Progenitor cell of endocrine pancreas (in vitro differentiated cells): ENCODE measurements at regions not wholly inside any gene's neighbourhood (a gene's known extent, or its start where the extent isn't known, plus 50 kb on each side); places are given as distances from the start of the nearest gene placed in this dataset.
A peak's percentile ranks its signal among the peaks of the same experiment; 100 is the strongest.

Experiments
- DNase-seq: peaks from one replicate; pipeline ENCODE4 v3.0.0; 2021; ENCODE audit warnings: low spot score; ENCODE audit not compliant: unreplicated experiment
- H3K27ac Mint-ChIP-seq: 2 replicates; pipeline ENCODE4 v1.8.0; 2021; ENCODE audit warnings: mild to moderate bottlenecking, moderate library complexity, mixed read lengths
- H3K27me3 Mint-ChIP-seq: 2 replicates; pipeline ENCODE4 v1.8.0; 2021; ENCODE audit warnings: mixed read lengths
- H3K36me3 Mint-ChIP-seq: 2 replicates; pipeline ENCODE4 v1.8.0; 2022; ENCODE audit warnings: mixed read lengths; ENCODE audit not compliant: insufficient read depth
- H3K4me1 Mint-ChIP-seq: 2 replicates; pipeline ENCODE4 v1.8.0; 2021; ENCODE audit warnings: low read depth, mixed read lengths
- H3K4me3 Mint-ChIP-seq: 2 replicates; pipeline ENCODE4 v1.8.0; 2021; ENCODE audit warnings: low read depth, mild to moderate bottlenecking, moderate library complexity, mixed read lengths
- H3K9me3 Mint-ChIP-seq: 2 replicates; pipeline ENCODE4 v1.8.0; 2021; ENCODE audit warnings: low read depth, mixed read lengths
- TF ChIP-seq, protein P1 (sequence below): fragments of 200-600 bp; sonication (generic); IDR thresholded peaks from one replicate; pipeline ENCODE4 v1.5.0; 2021; ENCODE audit warnings: antibody characterized with exemption, mild to moderate bottlenecking; ENCODE audit not compliant: unreplicated experiment

DNA sequence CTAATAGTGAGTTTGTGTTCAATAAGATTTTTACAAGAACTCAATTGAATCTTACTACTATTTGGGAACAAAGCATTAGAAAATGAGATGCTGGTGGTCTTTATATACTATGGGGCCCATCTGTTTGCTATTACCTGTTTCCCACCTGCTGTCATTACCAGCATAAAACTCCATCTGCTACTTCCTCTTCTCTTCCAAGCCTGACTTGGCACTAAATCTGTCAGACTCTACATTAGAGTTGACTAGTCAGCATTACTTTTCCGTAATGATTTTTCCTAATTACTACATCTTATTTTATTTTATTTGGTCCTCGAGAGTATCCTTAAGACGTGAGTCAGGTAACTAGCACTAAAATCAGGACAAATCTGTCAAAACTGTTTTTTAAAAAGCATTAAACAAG, 68.1 kb upstream of the KRR1 start:
- no peaks in the 10 kb centered on the region for H3K36me3 Mint-ChIP-seq
- no peak for DNase-seq
- H3K4me3 Mint-ChIP-seq = no peak overlapping the region
- peaks cover 20% of the 10 kb centered on the region for H3K4me1 Mint-ChIP-seq
- TF ChIP-seq, protein P1, sequence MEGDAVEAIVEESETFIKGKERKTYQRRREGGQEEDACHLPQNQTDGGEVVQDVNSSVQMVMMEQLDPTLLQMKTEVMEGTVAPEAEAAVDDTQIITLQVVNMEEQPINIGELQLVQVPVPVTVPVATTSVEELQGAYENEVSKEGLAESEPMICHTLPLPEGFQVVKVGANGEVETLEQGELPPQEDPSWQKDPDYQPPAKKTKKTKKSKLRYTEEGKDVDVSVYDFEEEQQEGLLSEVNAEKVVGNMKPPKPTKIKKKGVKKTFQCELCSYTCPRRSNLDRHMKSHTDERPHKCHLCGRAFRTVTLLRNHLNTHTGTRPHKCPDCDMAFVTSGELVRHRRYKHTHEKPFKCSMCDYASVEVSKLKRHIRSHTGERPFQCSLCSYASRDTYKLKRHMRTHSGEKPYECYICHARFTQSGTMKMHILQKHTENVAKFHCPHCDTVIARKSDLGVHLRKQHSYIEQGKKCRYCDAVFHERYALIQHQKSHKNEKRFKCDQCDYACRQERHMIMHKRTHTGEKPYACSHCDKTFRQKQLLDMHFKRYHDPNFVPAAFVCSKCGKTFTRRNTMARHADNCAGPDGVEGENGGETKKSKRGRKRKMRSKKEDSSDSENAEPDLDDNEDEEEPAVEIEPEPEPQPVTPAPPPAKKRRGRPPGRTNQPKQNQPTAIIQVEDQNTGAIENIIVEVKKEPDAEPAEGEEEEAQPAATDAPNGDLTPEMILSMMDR = no peak
- no peaks in the 10 kb centered on the region for H3K27me3 Mint-ChIP-seq
- no peaks in the 10 kb centered on the region for H3K9me3 Mint-ChIP-seq
- peak overlapping the region; percentile 82 for H3K27ac Mint-ChIP-seq

DNA sequence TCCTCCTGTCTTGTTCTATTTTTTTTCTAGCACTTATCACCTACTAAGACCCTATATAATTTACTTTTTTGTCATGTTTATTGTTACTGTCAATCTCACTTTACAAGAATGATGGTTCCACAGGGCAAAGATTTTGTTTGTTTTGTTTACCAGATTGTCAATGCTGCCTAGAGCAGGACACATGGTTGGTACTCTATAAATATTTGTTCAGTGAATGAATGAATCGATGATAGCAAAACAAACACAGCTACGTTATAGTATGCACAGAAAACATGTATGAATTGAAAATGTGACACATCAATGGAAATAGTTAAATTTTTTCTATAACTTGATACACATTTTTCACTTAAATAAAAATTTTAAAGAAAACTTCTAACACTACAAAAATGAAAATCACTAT, 67.1 kb upstream of the KRR1 start:
- Mint-ChIP-seq H3K4me1 (peaks cover 20% of the 10 kb centered on the region), H3K27ac (no peak overlapping the region), H3K27me3 (no peaks in the 10 kb centered on the region), H3K4me3 (no peak overlapping the region), H3K9me3 (no peaks in the 10 kb centered on the region), H3K36me3 (no peaks in the 10 kb centered on the region)
- TF ChIP-seq, protein P1 = no peak
- no peak for DNase-seq

DNA sequence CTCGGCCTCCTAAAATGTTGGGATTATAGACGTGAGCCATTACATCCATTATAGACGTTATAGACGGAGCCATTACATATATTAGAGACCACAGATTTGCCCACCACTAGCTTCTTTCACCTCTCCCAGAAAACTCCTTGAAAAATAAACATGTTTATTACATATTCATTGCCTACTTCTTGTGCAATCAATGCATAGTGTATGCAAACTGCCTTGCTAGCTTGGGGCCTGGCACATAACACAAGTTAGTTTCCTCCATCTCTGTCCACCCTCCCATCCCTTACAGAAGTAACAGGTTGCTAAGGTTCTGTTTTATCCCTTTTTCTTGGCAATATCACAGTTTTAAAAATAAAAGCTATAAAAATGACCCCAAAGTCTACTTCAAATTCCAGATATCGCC, 66.4 kb upstream of the KRR1 start:
- Mint-ChIP-seq H3K9me3 (peaks cover 6% of the 10 kb centered on the region), H3K27ac (no peak overlapping the region), H3K36me3 (no peaks in the 10 kb centered on the region), H3K4me1 (peaks cover 20% of the 10 kb centered on the region), H3K4me3 (no peak overlapping the region), H3K27me3 (no peaks in the 10 kb centered on the region)
- no peak for DNase-seq
- TF ChIP-seq, protein P1 = no peak

DNA sequence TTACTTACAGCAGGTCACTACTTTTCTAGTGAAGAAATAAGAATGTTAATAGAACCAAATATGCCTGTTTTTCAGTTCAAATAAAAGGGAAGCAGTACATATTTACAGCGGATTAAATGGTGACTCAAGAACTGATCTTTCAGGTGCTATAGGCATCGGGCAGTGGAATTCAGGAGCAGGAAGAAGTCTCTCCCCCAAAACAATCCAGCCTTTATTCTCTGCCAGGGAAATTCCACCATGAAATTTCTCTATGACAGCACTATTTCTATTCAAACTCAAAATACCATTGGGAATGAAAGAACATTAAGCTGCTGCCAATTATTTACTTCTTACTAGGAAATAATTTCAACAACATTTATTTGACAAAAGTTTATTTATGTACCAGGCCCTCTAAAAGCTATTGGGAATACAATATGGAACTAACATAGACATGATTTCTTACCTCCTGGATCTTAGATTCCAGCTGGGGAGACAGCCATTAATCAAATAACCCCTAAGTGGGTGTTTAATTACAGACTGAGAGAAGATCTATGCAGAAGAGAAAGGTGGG, 60.3 kb upstream of the KRR1 start:
- no peak for DNase-seq

DNA sequence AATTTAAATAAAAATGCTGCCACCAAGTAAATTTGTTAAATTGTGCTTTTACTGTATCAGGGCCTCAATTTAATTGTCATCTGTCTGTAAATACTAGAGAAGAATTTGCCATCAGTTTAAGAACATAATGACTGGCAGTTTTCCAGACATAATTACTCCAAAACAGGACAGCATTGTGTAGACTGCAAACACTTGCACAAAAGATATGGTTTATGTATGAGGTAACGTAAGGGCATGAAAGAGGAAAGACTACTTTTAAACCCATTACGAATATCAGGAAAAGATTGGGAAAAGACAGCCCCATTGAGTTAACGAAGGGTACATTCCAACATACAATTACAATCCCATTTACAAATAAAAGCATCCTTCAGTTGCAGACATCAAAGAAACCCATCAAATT, 59.8 kb upstream of the KRR1 start:
- DNase-seq = no peak
- H3K27ac Mint-ChIP-seq = no peak overlapping the region
- H3K36me3 Mint-ChIP-seq = no peaks in the 10 kb centered on the region
- H3K27me3 Mint-ChIP-seq = no peaks in the 10 kb centered on the region
- TF ChIP-seq, protein P1 = no peak
- no peak overlapping the region for H3K4me3 Mint-ChIP-seq
- peaks cover 14% of the 10 kb centered on the region for H3K9me3 Mint-ChIP-seq
- H3K4me1 Mint-ChIP-seq = peaks cover 8% of the 10 kb centered on the region

More for the DNA sequence above, 60.3 kb upstream of the KRR1 start:
- H3K4me1 Mint-ChIP-seq = peaks cover 8% of the 10 kb centered on the region
- TF ChIP-seq, protein P1 = no peak
- no peak overlapping the region for H3K27ac Mint-ChIP-seq
- H3K36me3 Mint-ChIP-seq = no peaks in the 10 kb centered on the region
- peaks cover 14% of the 10 kb centered on the region for H3K9me3 Mint-ChIP-seq
- H3K4me3 Mint-ChIP-seq = no peak overlapping the region
- H3K27me3 Mint-ChIP-seq = no peaks in the 10 kb centered on the region
